Pancreas (tissue), 10 donors: ENCODE measurements at regions not wholly inside any gene's neighbourhood (a gene's known extent, or its start where the extent isn't known, plus 50 kb on each side); places are given as distances from the start of the nearest gene placed in this dataset.

Source experiments
- ATAC-seq, 4 donors: fragments of 200-7000 bp; cut with Tn5 transposase; one replicate each; pipeline versions ENCODE4 v1.8.0 to v1.9.1; 2020; ENCODE audit warnings: mild to moderate bottlenecking in 4 of 4, moderate library complexity in 4 of 4
- DNase-seq, 6 donors: peaks; one replicate each; pipeline ENCODE4 v3.0.0-alpha.2; 2020
- FAIRE-seq: peaks from 2 replicates; lab custom pipeline; 2012; peaks lifted over from hg19 to GRCh38; lab: Jason Lieb, UNC
- H3K27ac ChIP-seq, 4 donors: fragments of 200-600 bp; sonication (generic); 1 replicate in 3 of 4; 2 replicates in 1 of 4; pipeline versions ENCODE4 v1.5.0 to v1.8.0; 2020
- H3K27me3 ChIP-seq, 4 donors: fragments of 200-600 bp; one replicate each; pipeline ENCODE4 v1.8.0; 2021
- H3K36me3 ChIP-seq, 3 donors: fragments of 200-600 bp; sonication (generic) in 1 of 3; one replicate each; pipeline versions ENCODE4 v1.5.0 to v1.8.0; 2020 to 2021
- H3K4me1 ChIP-seq, 3 donors: fragments of 200-600 bp; one replicate each; pipeline ENCODE4 v1.8.0; 2021
- H3K4me3 ChIP-seq, 4 donors: fragments of 200-600 bp; sonication (generic) in 2 of 4; one replicate each; pipeline versions ENCODE4 v1.5.0 to v1.8.0; 2020 to 2021
- H3K9me3 ChIP-seq, 4 donors: fragments of 200-600 bp; one replicate each; pipeline ENCODE4 v1.8.0; 2021
- WGBS, 2 donors: extraction: QIAGEN DNeasy Blood & Tissue Kit; methylation state at CpG; one replicate each; pipeline ENCODE4 v1.1.7; 2013; 5-methylcytosine and 5-hydroxymethylcytosine counted together
- intact Hi-C, 3 donors: fragments of 100-400 bp; cut with DNase I; formaldehyde crosslinking; loops; one replicate each; pipeline versions ENCODE4 v1.11.1 to v1.14.2; 2022
- TF ChIP-seq, protein P1 (sequence below), 4 donors: fragments of 200-600 bp; sonication (generic) in 3 of 4; IDR thresholded peaks; one replicate each; pipeline versions ENCODE4 v1.5.0 to v1.8.0; 2021; ENCODE audit warnings: antibody characterized with exemption in 4 of 4
- donor health status: healthy with polysubstance abuse.
- donor health status: DM: no; HTN: no; CAD: no; lungs with moderate emphysema.
- donor health status: DM: no; HTN: no; CAD: no.
- donor health status: control.
- donor health status: control.
- donor health status: Bipolar disorder and iron deficiency.
- donor health status: DM: yes; HTN: yes; CAD: no.
- donor health status: DM: no; HTN: no; CAD: no.
- donor health status: DM: no; HTN: no; CAD: no.
- donor health status: DM: yes; HTN: yes; CAD: no.

DNA sequence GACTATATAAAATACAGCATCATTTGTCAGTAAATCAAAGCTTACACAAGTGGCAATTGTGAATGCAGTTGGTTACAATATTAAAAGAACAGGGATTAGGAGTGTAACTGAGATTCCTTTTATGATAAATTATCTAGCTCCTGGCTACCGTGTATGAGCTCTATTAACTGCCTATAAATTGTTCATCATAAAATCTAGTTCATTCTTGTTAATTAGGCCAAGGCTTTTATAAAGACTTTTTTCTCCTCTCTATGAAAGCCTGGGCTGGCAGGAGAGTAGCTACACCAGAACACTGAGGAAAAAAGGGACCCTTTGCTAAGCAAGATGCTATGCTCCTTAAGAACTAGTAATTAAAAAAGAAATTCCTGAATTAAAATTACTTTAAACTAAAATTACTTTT lies 132.4 kb upstream of the MEF2C start:
- ATAC-seq (no peak), FAIRE-seq (no peak), DNase-seq (no peak)
- 42 to 50% methylated on average over 1 of the region's 1 CpG for WGBS, 2 donors
- Histone ChIP-seq H3K36me3 (no peaks in the 10 kb centered on the region), H3K9me3 (no peaks in the 10 kb centered on the region), H3K27ac (no peak overlapping the region), H3K4me1 (no peaks in the 10 kb centered on the region), H3K4me3 (no peak overlapping the region), H3K27me3 (no peaks in the 10 kb centered on the region)
- TF ChIP-seq, protein P1, sequence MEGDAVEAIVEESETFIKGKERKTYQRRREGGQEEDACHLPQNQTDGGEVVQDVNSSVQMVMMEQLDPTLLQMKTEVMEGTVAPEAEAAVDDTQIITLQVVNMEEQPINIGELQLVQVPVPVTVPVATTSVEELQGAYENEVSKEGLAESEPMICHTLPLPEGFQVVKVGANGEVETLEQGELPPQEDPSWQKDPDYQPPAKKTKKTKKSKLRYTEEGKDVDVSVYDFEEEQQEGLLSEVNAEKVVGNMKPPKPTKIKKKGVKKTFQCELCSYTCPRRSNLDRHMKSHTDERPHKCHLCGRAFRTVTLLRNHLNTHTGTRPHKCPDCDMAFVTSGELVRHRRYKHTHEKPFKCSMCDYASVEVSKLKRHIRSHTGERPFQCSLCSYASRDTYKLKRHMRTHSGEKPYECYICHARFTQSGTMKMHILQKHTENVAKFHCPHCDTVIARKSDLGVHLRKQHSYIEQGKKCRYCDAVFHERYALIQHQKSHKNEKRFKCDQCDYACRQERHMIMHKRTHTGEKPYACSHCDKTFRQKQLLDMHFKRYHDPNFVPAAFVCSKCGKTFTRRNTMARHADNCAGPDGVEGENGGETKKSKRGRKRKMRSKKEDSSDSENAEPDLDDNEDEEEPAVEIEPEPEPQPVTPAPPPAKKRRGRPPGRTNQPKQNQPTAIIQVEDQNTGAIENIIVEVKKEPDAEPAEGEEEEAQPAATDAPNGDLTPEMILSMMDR (IDR thresholded peaks at IDR 0.05): no peak
- intact Hi-C loops: no loop called here

DNA sequence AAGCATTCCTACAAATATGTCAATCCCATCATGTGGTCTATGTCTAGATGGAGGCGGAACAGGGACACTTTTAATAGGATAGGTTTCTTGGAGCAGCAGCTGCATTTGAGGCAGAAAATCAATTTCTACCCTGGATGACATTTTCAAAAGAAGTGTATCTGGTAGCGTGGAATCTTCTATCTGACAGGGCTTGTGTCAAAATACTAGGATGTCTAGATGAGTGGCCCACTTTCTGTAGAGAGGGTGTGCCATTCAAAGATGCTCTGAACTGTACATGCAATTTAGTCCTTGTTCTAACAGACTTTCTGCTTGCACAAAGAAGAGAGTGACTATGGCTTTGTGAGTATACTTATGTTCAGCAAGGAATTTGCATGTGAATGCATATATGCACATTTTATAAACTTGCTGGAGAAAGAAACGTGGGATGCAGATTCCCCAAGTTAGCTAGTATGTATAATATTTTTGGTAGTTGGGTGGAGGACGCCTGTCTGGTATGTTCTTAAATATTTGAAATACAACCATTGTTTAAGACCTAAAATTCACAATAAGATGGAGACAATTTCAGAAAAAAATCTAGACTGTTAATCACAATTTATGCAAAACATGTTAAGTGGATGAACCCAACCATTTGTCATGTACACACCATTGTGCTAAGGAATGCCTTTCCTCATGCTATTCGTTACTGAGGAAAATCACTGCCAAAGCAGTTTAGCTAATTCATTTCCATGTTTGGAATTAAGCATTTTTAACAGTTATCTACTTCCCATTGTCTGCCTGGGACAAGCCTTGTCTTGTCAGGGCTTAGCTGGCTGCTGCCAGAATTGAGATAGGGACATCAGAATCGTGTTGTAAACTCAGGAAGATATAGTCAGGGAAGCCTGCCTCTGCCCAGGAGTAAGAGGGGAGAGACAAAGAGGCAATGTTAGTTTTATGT lies 129.1 kb upstream of the MEF2C start:
- Histone ChIP-seq H3K27ac (no peak overlapping the region), H3K27me3 (no peaks in the 10 kb centered on the region), H3K9me3 (no peaks in the 10 kb centered on the region), H3K36me3 (no peaks in the 10 kb centered on the region), H3K4me3 (no peak overlapping the region), H3K4me1 (no peaks in the 10 kb centered on the region)
- no peak for FAIRE-seq
- intact Hi-C loops: no loop called here
- TF ChIP-seq, protein P1 (IDR thresholded peaks at IDR 0.05): no peak
- DNase-seq: no peak
- 60 to 62% methylated on average over 6 of the region's 6 CpGs for WGBS, 2 donors
- no peak for ATAC-seq

- TF ChIP-seq, protein P1 (IDR thresholded peaks at IDR 0.05): no peak
- DNase-seq: no peak
Observed at GRCh38 chr5:89010512-89010911, 127.5 kb upstream of the MEF2C start.

DNA sequence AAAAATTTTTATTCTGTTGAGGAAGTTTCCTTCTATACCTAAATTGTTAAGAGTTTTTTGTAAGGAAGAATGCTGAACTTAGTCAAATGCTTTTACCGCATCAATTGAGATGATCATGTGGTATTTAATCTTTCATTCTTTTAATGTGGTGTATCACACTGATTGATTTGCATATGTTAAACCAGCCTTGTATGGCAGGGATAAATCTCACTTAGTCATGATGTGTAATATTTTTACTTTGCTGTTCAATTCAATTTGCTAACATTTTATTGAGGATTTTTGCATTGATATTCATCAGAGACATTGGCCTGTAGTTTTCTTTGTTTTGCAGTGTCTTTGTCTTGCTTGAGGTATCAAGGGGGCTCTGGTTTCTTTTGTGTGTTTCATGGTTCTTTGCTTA lies 125.3 kb upstream of the MEF2C start:
- no peak for FAIRE-seq
- Histone ChIP-seq H3K9me3 (no peaks in the 10 kb centered on the region), H3K27me3 (no peaks in the 10 kb centered on the region), H3K4me3 (no peak overlapping the region), H3K4me1 (no peaks in the 10 kb centered on the region), H3K27ac (no peak overlapping the region), H3K36me3 (no peaks in the 10 kb centered on the region)
- TF ChIP-seq, protein P1 (IDR thresholded peaks at IDR 0.05): no peak
- DNase-seq: no peak
- no peak for ATAC-seq
- 99 to 100% methylated on average over 1 of the region's 1 CpG for WGBS, 2 donors
- intact Hi-C loops: no loop called here

More at GRCh38 chr5:89010512-89010911, 127.5 kb upstream of the MEF2C start:
- H3K4me1 ChIP-seq: no peaks in the 10 kb centered on the region
- intact Hi-C loops: no loop called here
- FAIRE-seq (no peak), ATAC-seq (no peak)
- no peaks in the 10 kb centered on the region for H3K36me3 ChIP-seq
- H3K27ac ChIP-seq: no peak overlapping the region
- H3K27me3 ChIP-seq: no peaks in the 10 kb centered on the region
- no peak overlapping the region for H3K4me3 ChIP-seq
- WGBS, 2 donors: 70 to 80% methylated on average over 2 of the region's 2 CpGs
- H3K9me3 ChIP-seq: no peaks in the 10 kb centered on the region

DNA sequence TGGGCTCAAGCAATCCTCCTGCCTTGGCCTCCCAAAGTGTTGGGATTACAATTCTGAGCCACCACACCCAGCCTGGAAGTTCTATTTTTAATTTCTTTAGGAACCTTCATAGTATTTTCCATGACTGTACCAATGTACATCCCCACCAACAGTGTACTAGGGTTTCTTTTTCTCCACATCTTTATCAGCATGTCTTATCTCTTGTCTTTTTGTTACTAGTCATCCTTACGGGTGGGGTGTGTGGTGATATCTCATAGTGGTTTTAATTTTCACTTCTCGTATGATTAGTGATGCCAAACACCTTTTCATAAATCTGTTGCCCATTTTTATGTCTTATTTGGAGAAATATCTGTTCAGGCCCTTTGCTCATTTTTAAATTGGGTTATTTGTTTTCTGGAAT lies 123.0 kb upstream of the MEF2C start:
- ATAC-seq: no peak
- WGBS, 2 donors: 84 to 92% methylated on average over 2 of the region's 2 CpGs
- intact Hi-C loops: no loop called here
- no peaks in the 10 kb centered on the region for H3K4me1 ChIP-seq
- H3K4me3 ChIP-seq: no peak overlapping the region
- FAIRE-seq: no peak
- TF ChIP-seq, protein P1 (IDR thresholded peaks at IDR 0.05): no peak
- no peaks in the 10 kb centered on the region for H3K9me3 ChIP-seq
- H3K27me3 ChIP-seq: no peaks in the 10 kb centered on the region
- no peak overlapping the region for H3K27ac ChIP-seq
- no peak for DNase-seq
- H3K36me3 ChIP-seq: no peaks in the 10 kb centered on the region
